ENCODE measurements at regions not wholly inside any gene's neighbourhood (a gene's known extent, or its start where the extent isn't known, plus 50 kb on each side); places are given as distances from the start of the nearest gene placed in this dataset.

- Mint-ChIP-seq H3K4me3 (no peak overlapping the region), H3K27me3 (ENCODE audit: low read depth) (no peaks in the 10 kb centered on the region), H3K4me1 (peaks cover 16% of the 10 kb centered on the region), H3K27ac (no peak overlapping the region), H3K9me3 (no peaks in the 10 kb centered on the region), H3K36me3 (no peaks in the 10 kb centered on the region)
- DNase-seq (ENCODE audit: low spot score in 2 of 2, unreplicated experiment in 2 of 2): no peak
- TF ChIP-seq, protein P1, sequence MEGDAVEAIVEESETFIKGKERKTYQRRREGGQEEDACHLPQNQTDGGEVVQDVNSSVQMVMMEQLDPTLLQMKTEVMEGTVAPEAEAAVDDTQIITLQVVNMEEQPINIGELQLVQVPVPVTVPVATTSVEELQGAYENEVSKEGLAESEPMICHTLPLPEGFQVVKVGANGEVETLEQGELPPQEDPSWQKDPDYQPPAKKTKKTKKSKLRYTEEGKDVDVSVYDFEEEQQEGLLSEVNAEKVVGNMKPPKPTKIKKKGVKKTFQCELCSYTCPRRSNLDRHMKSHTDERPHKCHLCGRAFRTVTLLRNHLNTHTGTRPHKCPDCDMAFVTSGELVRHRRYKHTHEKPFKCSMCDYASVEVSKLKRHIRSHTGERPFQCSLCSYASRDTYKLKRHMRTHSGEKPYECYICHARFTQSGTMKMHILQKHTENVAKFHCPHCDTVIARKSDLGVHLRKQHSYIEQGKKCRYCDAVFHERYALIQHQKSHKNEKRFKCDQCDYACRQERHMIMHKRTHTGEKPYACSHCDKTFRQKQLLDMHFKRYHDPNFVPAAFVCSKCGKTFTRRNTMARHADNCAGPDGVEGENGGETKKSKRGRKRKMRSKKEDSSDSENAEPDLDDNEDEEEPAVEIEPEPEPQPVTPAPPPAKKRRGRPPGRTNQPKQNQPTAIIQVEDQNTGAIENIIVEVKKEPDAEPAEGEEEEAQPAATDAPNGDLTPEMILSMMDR (IDR thresholded peaks at IDR 0.05; ENCODE audit: unreplicated experiment): no peak
Observed at GRCh38 chr6:159107451-159108260, 61.5 kb upstream of the FNDC1 start.

DNA sequence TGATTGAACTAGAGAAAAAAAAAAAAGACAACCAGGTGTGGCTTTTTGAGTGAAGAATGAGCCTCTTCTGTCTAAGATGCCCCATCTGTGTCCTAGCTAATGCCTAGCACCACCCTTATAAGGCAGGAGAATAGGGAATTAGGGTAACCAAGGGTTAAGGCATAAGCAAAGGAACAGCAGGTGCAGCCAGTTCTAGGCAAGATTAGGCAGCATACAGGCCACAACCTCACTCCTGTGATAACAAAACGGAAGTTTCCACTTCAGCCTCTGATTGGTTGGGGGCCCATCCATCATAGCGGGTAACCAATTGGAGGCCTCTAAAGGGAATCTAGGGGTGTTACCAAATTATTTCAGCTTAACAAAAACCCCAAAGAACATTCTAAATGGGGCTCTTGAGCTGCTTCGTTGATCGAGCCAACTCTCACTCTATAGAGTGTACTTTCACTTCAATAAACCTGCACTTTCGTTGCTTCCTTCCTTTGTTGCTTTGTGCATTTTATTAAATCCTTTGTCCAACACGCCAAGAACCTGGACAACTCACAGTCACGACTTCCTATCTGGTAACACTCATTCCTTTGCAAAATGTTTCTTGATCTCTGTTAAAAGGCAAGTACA, 61.9 kb upstream of the TAGAP start:
- TF ChIP-seq, protein P1 (IDR thresholded peaks at IDR 0.05; ENCODE audit: unreplicated experiment): no peak
- peaks cover 16% of the 10 kb centered on the region for H3K4me1 Mint-ChIP-seq
- peak in 1 of 2 experiments; percentile 63 for DNase-seq (ENCODE audit: low spot score in 2 of 2, unreplicated experiment in 2 of 2)
- no peak overlapping the region for H3K4me3 Mint-ChIP-seq
- no peak overlapping the region for H3K27ac Mint-ChIP-seq
- H3K9me3 Mint-ChIP-seq: no peaks in the 10 kb centered on the region
- H3K27me3 Mint-ChIP-seq (ENCODE audit: low read depth): no peaks in the 10 kb centered on the region
- H3K36me3 Mint-ChIP-seq: no peaks in the 10 kb centered on the region

- no peaks in the 10 kb centered on the region for H3K9me3 Mint-ChIP-seq
- no peaks in the 10 kb centered on the region for H3K36me3 Mint-ChIP-seq
- no peak overlapping the region for H3K27ac Mint-ChIP-seq
- no peaks in the 10 kb centered on the region for H3K27me3 Mint-ChIP-seq (ENCODE audit: low read depth)
- TF ChIP-seq, protein P1 (IDR thresholded peaks at IDR 0.05; ENCODE audit: unreplicated experiment): no peak
- peaks cover 16% of the 10 kb centered on the region for H3K4me1 Mint-ChIP-seq
- DNase-seq (ENCODE audit: low spot score in 2 of 2, unreplicated experiment in 2 of 2): no peak
- H3K4me3 Mint-ChIP-seq: no peak overlapping the region
Observed at GRCh38 chr6:159105716-159106115, 60.9 kb upstream of the TAGAP start.

GRCh38 chr6:159104931-159105330, 60.1 kb upstream of the TAGAP start:
- Mint-ChIP-seq H3K27me3 (ENCODE audit: low read depth) (no peaks in the 10 kb centered on the region), H3K4me3 (no peak overlapping the region), H3K4me1 (peaks cover 12% of the 10 kb centered on the region), H3K27ac (no peak overlapping the region), H3K36me3 (no peaks in the 10 kb centered on the region), H3K9me3 (no peaks in the 10 kb centered on the region)
- TF ChIP-seq, protein P1 (IDR thresholded peaks at IDR 0.05; ENCODE audit: unreplicated experiment): no peak
- no peak for DNase-seq (ENCODE audit: low spot score in 2 of 2, unreplicated experiment in 2 of 2)

DNA sequence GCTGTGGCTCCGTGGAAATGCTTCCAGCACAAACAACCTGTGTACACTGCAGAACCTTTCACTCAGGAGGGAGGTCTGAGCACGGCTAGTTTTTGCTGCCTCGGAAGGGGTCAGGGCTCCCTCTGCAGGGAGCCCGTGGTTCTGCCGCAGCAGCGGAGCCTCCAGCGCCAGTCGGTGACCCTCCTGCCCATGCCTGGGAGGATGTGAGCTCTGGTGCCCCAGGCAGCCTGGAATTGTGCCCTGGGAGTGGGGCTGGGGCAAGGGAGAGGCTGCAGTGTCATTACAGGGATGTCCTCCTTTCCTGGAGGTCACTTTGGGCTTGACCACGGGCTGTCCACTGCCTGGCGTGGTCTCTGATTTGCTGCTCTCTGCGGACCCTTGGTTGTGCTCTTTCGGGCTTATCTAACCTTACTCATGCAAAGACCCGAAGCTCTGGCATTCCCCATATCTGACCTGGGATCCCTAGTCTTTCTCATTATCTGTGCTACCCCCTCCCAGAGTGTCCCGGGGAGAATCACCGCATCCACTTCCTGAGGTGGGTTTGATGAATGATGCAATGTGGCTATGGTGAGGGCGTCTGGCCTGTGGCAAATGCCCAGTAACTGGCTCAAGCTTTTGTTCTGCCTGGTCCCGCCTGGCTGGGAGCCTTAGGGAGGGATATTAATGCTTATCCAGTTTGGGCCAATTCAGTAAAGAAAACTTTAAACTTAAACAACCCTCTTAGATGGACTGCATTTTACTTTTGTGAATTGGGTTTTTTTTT, 59.6 kb upstream of the TAGAP start:
- DNase-seq (ENCODE audit: low spot score in 2 of 2, unreplicated experiment in 2 of 2): peak in 1 of 2 experiments; percentile 68

More for the DNA sequence above, 59.6 kb upstream of the TAGAP start:
- TF ChIP-seq, protein P1 (IDR thresholded peaks at IDR 0.05; ENCODE audit: unreplicated experiment): peak; percentile 62
- Mint-ChIP-seq H3K36me3 (no peaks in the 10 kb centered on the region), H3K9me3 (no peaks in the 10 kb centered on the region), H3K27me3 (ENCODE audit: low read depth) (no peaks in the 10 kb centered on the region), H3K27ac (no peak overlapping the region), H3K4me1 (peaks cover 9% of the 10 kb centered on the region), H3K4me3 (no peak overlapping the region)
